ENCODE measurements at regions not wholly inside any gene's neighbourhood (a gene's known extent, or its start where the extent isn't known, plus 50 kb on each side); places are given as distances from the start of the nearest gene placed in this dataset.

DNA sequence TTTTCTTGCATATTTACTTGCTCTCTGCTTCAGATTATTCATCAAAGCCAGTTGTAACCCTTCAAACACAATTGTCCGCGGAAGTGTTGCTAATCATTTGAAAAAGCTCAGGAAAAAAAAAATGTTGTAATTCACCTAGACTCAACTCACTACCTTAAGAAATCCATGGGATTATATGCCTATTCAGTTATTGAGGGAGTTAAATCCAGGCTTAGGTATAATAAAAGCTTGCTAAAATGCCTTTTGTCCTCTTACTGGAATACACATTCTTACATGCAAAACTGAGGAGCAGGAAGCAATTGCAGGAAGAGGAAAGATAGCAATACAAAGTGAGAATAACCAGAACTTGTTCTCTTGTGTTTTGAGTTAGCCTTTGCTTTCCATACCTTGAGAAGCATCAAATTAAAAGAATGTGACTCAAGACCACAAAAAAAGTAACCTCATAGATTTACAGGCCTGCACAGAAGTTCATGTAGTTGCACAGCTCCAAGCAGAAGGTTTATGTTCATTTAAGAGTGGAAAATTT is 91.4 kb upstream of the FAM241A start:
- RAD21 ChIA-PET (ENCODE audit: unreplicated experiment), result interaction anchor here (1.5 kb wide), 1 partner anchor 179 kb away, joined by 3 read pairs; no protein-coding TSS in a partner anchor
- Histone ChIP-seq H2AFZ (ENCODE audit: control insufficient read depth, low read depth, low read length) (no peak overlapping the region), H3K9me3 (replicated peaks; ENCODE audit: control insufficient read depth, insufficient read depth, low read length) (no peaks in the 10 kb centered on the region), H3K27me3 (replicated peaks in 1 of 2; ENCODE audit: control insufficient read depth in 2 of 2, insufficient read depth in 2 of 2, low read length in 1 of 2) (no peaks in the 10 kb centered on the region), H3K4me3 (no peak overlapping the region), H3K4me2 (ENCODE audit: control insufficient read depth, insufficient read depth) (no peak overlapping the region), H3K36me3 (ENCODE audit: control insufficient read depth in 2 of 2, insufficient read depth in 2 of 2, low read length in 1 of 2) (no peaks in the 10 kb centered on the region), H4K20me1 (ENCODE audit: control insufficient read depth, insufficient read depth) (no peaks in the 10 kb centered on the region), H3K9ac (ENCODE audit: control insufficient read depth, insufficient read depth, low read length) (no peak overlapping the region), H3K27ac (ENCODE audit: control insufficient read depth, insufficient read depth) (no peak overlapping the region), H3K4me1 (ENCODE audit: control insufficient read depth, insufficient read depth, low read length) (no peaks in the 10 kb centered on the region; the same call in 1 of the 2 replicates), H3K79me2 (ENCODE audit: control insufficient read depth, insufficient read depth, low read length) (no peaks in the 10 kb centered on the region)
- ATAC-seq, result no peak
- CTCF ChIA-PET, result interaction anchor here (1.0 to 5.8 kb wide), 3 partner anchors 22 to 199 kb away, joined by 3 to 37 read pairs (median 5); no protein-coding TSS in a partner anchor
- no peak for FAIRE-seq
- no peak for DNase-seq (ENCODE audit: low read depth, low spot score)
- POLR2A ChIA-PET, result no interaction called here
- BruUV-seq (replicated peaks), result no TSS peak
- intact Hi-C loops (cut with micrococcal nuclease; ENCODE audit: unreplicated experiment) (no loop called here), in situ Hi-C loops (cut with MboI) (no loop called here)
- WGBS (ENCODE audit: insufficient coverage, insufficient replicate concordance, low lambda C conversion rate, missing lambda C conversion rate), result 97% methylated on average over 2 of the region's 2 CpGs
- SMC1A ChIA-PET (ENCODE audit: uncharacterized antibody, unreplicated experiment), result interaction anchor here (1.0 to 4.1 kb wide), 6 partner anchors 8 to 113 kb away, joined by 3 to 22 read pairs (median 3); no protein-coding TSS in a partner anchor
- no peak for TF ChIP-seq RAD21 (IDR thresholded peaks at IDR 0.05; ENCODE audit: insufficient read depth, low read depth, low read length)
- TF ChIP-seq YY1 (IDR thresholded peaks at IDR 0.05; ENCODE audit: low read depth, low read length), result no peak
- TF ChIP-seq KAT2A (conservative IDR thresholded peaks at IDR 0.05; ENCODE audit: control insufficient read depth, low read depth, low read length), result no peak
- TF ChIP-seq IKZF1 (conservative IDR thresholded peaks at IDR 0.05), result no peak

DNA sequence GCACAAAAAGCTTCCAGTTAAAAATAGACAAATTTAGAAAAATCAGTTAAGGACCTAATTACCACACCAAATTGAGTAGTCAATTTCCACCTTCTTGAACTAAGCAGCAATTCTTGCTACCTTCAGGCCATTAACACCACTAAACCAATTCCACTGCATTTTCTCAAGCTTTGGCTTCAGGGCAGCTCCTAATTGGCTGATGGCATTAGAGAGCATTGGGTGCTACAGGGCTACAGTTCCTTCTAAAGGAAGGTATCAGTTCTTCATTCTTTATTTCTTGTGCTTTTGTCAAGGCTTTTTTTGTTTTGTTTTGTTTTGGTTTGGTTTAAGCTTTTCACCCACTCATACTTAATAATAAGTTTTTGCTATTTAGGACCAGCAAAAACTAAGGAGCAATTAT is 90.2 kb upstream of the FAM241A start:
- intact Hi-C loops (cut with micrococcal nuclease; ENCODE audit: unreplicated experiment) (no loop called here), in situ Hi-C loops (cut with MboI) (no loop called here)
- Histone ChIP-seq H3K9me3 (replicated peaks; ENCODE audit: control insufficient read depth, insufficient read depth, low read length) (no peaks in the 10 kb centered on the region), H2AFZ (ENCODE audit: control insufficient read depth, low read depth, low read length) (no peak overlapping the region), H3K36me3 (ENCODE audit: control insufficient read depth in 2 of 2, insufficient read depth in 2 of 2, low read length in 1 of 2) (no peaks in the 10 kb centered on the region), H3K4me1 (ENCODE audit: control insufficient read depth, insufficient read depth, low read length) (no peaks in the 10 kb centered on the region), H3K27ac (ENCODE audit: control insufficient read depth, insufficient read depth) (no peak overlapping the region), H4K20me1 (ENCODE audit: control insufficient read depth, insufficient read depth) (no peaks in the 10 kb centered on the region), H3K27me3 (replicated peaks in 1 of 2; ENCODE audit: control insufficient read depth in 2 of 2, insufficient read depth in 2 of 2, low read length in 1 of 2) (no peaks in the 10 kb centered on the region), H3K79me2 (ENCODE audit: control insufficient read depth, insufficient read depth, low read length) (no peaks in the 10 kb centered on the region), H3K4me2 (ENCODE audit: control insufficient read depth, insufficient read depth) (no peak overlapping the region), H3K4me3 (no peak overlapping the region), H3K9ac (ENCODE audit: control insufficient read depth, insufficient read depth, low read length) (no peak overlapping the region)
- CTCF ChIA-PET, result interaction anchor here (0.6 to 5.8 kb wide), 6 partner anchors 23 to 205 kb away, joined by 3 to 37 read pairs (median 4); no protein-coding TSS in a partner anchor
- FAIRE-seq, result no peak
- POLR2A ChIA-PET, result interaction anchor here (0.6 kb wide), 1 partner anchor 62 kb away, joined by 4 read pairs; no protein-coding TSS in a partner anchor
- no peak for DNase-seq (ENCODE audit: low read depth, low spot score)
- SMC1A ChIA-PET (ENCODE audit: uncharacterized antibody, unreplicated experiment), result interaction anchor here (1.0 to 4.1 kb wide), 13 partner anchors 9 to 217 kb away, joined by 3 to 22 read pairs (median 3); no protein-coding TSS in a partner anchor
- TF ChIP-seq NBN (IDR thresholded peaks at IDR 0.05), result 0 out of 2 replicates have a peak, but pooled peaks have one; percentile 27
- no peak for TF ChIP-seq HDAC2 (IDR thresholded peaks at IDR 0.05)
- peak; percentile 94 for TF ChIP-seq ZNF24 (IDR thresholded peaks at IDR 0.05)
- no peak for TF ChIP-seq ATF7 (IDR thresholded peaks at IDR 0.05; ENCODE audit: low read depth)
- peak; percentile 62; the same call in 1 of the 2 replicates for TF ChIP-seq MTA2 (IDR thresholded peaks at IDR 0.05; ENCODE audit: low read depth)
- 0 out of 2 replicates have a peak, but pooled peaks have one; percentile 33 for TF ChIP-seq ZNF384 (IDR thresholded peaks at IDR 0.05; ENCODE audit: borderline replicate concordance, low read depth, low read length)
- no peak for TF ChIP-seq TCF3 (IDR thresholded peaks at IDR 0.05; ENCODE audit: borderline replicate concordance, insufficient read depth, low read depth, low read length)
- TF ChIP-seq SPI1 (IDR thresholded peaks at IDR 0.05; ENCODE audit: borderline replicate concordance, insufficient read depth, low read depth, low read length), result peak; percentile 59; the same call in 1 of the 2 replicates
- no TSS peak for BruUV-seq (replicated peaks)
- ATAC-seq, result peak; percentile 85
- RAD21 ChIA-PET (ENCODE audit: unreplicated experiment), result interaction anchor here (0.7 to 1.0 kb wide), 2 partner anchors 13 to 200 kb away, joined by 3 read pairs; no protein-coding TSS in a partner anchor
